ENCODE measurements at regions not wholly inside any gene's neighbourhood (a gene's known extent, or its start where the extent isn't known, plus 50 kb on each side); places are given as distances from the start of the nearest gene placed in this dataset.

GRCh38 chr17:70661342-70662222, 492.2 kb downstream of the KCNJ2 start:
- TF ChIP-seq CTCF (IDR thresholded peaks at IDR 0.05), result no peak
- TF ChIP-seq POLR2A (IDR thresholded peaks at IDR 0.05), result no peak
- TF ChIP-seq EP300 (IDR thresholded peaks at IDR 0.05), result no peak

Measured in ovary (tissue), 3 donors.